ENCODE measurements at regions not wholly inside any gene's neighbourhood (a gene's known extent, or its start where the extent isn't known, plus 50 kb on each side); places are given as distances from the start of the nearest gene placed in this dataset.

- no peak overlapping the region for H3K4me3 ChIP-seq (ENCODE audit: low read depth, low read length)
- TF ChIP-seq CTCF (IDR thresholded peaks at IDR 0.05; ENCODE audit: borderline replicate concordance, insufficient read depth, low read depth, low read length) = no peak
Measured at GRCh38 chr5:173496129-173496882, 120.1 kb downstream of the BOD1 start.

GRCh38 chr5:173495225-173495904, 121.1 kb downstream of the BOD1 start:
- TF ChIP-seq CTCF (IDR thresholded peaks at IDR 0.05; ENCODE audit: borderline replicate concordance, insufficient read depth, low read depth, low read length) = no peak
- H3K4me3 ChIP-seq (ENCODE audit: low read depth, low read length) = no peak overlapping the region

GRCh38 chr5:173494446-173494845, 122.0 kb downstream of the BOD1 start:
- no peak for TF ChIP-seq CTCF (IDR thresholded peaks at IDR 0.05; ENCODE audit: borderline replicate concordance, insufficient read depth, low read depth, low read length)
- no peak overlapping the region for H3K4me3 ChIP-seq (ENCODE audit: low read depth, low read length)

- no peak overlapping the region for H3K4me3 ChIP-seq (ENCODE audit: low read depth, low read length)
- no peak for TF ChIP-seq CTCF (IDR thresholded peaks at IDR 0.05; ENCODE audit: borderline replicate concordance, insufficient read depth, low read depth, low read length)
Measured at GRCh38 chr5:173493846-173494245, 122.6 kb downstream of the BOD1 start.

GRCh38 chr5:173493040-173493439, 123.4 kb downstream of the BOD1 start:
- H3K4me3 ChIP-seq (ENCODE audit: low read depth, low read length) = no peak overlapping the region
- no peak for TF ChIP-seq CTCF (IDR thresholded peaks at IDR 0.05; ENCODE audit: borderline replicate concordance, insufficient read depth, low read depth, low read length)

GRCh38 chr5:173490681-173491080, 125.8 kb downstream of the BOD1 start:
- TF ChIP-seq CTCF (IDR thresholded peaks at IDR 0.05; ENCODE audit: borderline replicate concordance, insufficient read depth, low read depth, low read length) = no peak
- no peak overlapping the region for H3K4me3 ChIP-seq (ENCODE audit: low read depth, low read length)

- TF ChIP-seq CTCF (IDR thresholded peaks at IDR 0.05; ENCODE audit: borderline replicate concordance, insufficient read depth, low read depth, low read length) = no peak
- H3K4me3 ChIP-seq (ENCODE audit: low read depth, low read length) = no peak overlapping the region
Measured at GRCh38 chr5:173488144-173488543, 128.3 kb downstream of the BOD1 start.

Measured in GM12875 (cell line).